ENCODE measurements at regions not wholly inside any gene's neighbourhood (a gene's known extent, or its start where the extent isn't known, plus 50 kb on each side); places are given as distances from the start of the nearest gene placed in this dataset. TPM values are rescaled to one million over a fixed set of nuclear protein-coding genes. Genes with fewer than 3 reads are reported as not detected.

DNA sequence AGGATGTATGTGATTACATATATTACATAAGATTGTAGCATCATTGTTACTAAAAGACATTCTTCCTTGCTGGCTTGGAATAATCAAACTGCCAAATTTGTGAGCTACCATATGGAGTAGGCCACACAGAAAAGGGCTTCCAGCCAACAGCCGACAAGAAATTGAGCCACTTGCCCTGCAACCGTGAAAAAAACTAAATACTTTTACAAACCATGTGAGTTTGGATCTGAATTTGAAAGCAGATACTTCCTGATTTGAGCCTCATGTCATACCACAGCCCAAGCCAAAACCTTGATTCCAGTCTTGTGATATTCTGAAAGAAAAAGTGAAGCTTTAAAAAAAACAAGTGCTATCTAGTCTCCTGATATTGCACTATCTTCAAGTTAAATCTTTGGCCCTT is 55.6 kb upstream of the PRMT6 start:
- Histone ChIP-seq H3K9ac (no peak overlapping the region), H3K27ac (no peak overlapping the region)
- no peak overlapping the region for H3K4me3 Mint-ChIP-seq

DNA sequence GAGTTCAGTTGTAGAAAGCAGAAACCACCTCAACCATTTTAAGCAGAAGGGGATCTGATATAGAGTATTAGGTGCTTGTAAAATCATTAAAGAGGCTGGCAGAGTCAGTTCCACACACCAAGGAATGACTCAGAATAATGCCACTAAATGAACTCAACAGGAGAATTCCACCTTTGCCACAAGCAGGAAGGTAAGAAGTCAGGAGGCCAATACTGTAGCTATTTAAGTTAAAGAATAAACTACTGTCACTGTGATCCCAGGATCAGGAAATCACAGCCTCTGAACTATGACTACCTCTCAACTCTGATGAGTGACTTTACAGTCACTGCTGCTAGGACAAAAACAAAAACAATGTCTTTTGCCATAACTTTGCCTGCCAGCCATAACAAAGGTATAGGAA is 52.5 kb upstream of the PRMT6 start:
- H3K27me3 Mint-ChIP-seq (ENCODE audit: insufficient read depth, low read depth): no peaks in the 10 kb centered on the region
- Histone ChIP-seq H3K9ac (no peak overlapping the region), H3K79me2 (ENCODE audit: low read depth) (no peaks in the 10 kb centered on the region), H3K27me3 (no peaks in the 10 kb centered on the region), H3K4me1 (no peaks in the 10 kb centered on the region), H3F3A (ENCODE audit: low read depth) (no peaks in the 10 kb centered on the region), H4K20me1 (ENCODE audit: low read depth) (no peaks in the 10 kb centered on the region), H3K4me2 (no peak overlapping the region), H3K4me3 (no peak overlapping the region), H3K9me3 (ENCODE audit: low read depth) (no peaks in the 10 kb centered on the region), H3K27ac (no peak overlapping the region), H3K36me3 (no peaks in the 10 kb centered on the region), H2AFZ (replicated peaks) (no peak overlapping the region)
- no peak overlapping the region for H3K4me3 Mint-ChIP-seq
- no peaks in the 10 kb centered on the region for H3K4me1 Mint-ChIP-seq
- no peaks in the 10 kb centered on the region for H3K9me3 Mint-ChIP-seq
- DNase-seq (ENCODE audit: low spot score): no peak
- no peaks in the 10 kb centered on the region for H3K36me3 Mint-ChIP-seq
- H3K27ac Mint-ChIP-seq: no peak overlapping the region
- no peak for TF ChIP-seq EZH2phosphoT487 (IDR thresholded peaks at IDR 0.05)
- TF ChIP-seq, protein P1, sequence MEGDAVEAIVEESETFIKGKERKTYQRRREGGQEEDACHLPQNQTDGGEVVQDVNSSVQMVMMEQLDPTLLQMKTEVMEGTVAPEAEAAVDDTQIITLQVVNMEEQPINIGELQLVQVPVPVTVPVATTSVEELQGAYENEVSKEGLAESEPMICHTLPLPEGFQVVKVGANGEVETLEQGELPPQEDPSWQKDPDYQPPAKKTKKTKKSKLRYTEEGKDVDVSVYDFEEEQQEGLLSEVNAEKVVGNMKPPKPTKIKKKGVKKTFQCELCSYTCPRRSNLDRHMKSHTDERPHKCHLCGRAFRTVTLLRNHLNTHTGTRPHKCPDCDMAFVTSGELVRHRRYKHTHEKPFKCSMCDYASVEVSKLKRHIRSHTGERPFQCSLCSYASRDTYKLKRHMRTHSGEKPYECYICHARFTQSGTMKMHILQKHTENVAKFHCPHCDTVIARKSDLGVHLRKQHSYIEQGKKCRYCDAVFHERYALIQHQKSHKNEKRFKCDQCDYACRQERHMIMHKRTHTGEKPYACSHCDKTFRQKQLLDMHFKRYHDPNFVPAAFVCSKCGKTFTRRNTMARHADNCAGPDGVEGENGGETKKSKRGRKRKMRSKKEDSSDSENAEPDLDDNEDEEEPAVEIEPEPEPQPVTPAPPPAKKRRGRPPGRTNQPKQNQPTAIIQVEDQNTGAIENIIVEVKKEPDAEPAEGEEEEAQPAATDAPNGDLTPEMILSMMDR (IDR thresholded peaks at IDR 0.05): no peak
- TF ChIP-seq EZH2 (IDR thresholded peaks at IDR 0.05): no peak

More for the DNA sequence above, 55.6 kb upstream of the PRMT6 start:
- H3F3A ChIP-seq (ENCODE audit: low read depth): no peaks in the 10 kb centered on the region
- no peaks in the 10 kb centered on the region for H3K4me1 Mint-ChIP-seq
- no peak for DNase-seq (ENCODE audit: low spot score)
- no peaks in the 10 kb centered on the region for H4K20me1 ChIP-seq (ENCODE audit: low read depth)
- no peak overlapping the region for H3K4me3 ChIP-seq
- no peaks in the 10 kb centered on the region for H3K36me3 Mint-ChIP-seq
- H3K9me3 Mint-ChIP-seq: peaks cover 2% of the 10 kb centered on the region
- H3K4me1 ChIP-seq: no peaks in the 10 kb centered on the region
- H2AFZ ChIP-seq (replicated peaks): no peak overlapping the region
- no peaks in the 10 kb centered on the region for H3K36me3 ChIP-seq
- no peaks in the 10 kb centered on the region for H3K27me3 ChIP-seq
- H3K79me2 ChIP-seq (ENCODE audit: low read depth): no peaks in the 10 kb centered on the region
- H3K27me3 Mint-ChIP-seq (ENCODE audit: insufficient read depth, low read depth): no peaks in the 10 kb centered on the region
- no peaks in the 10 kb centered on the region for H3K9me3 ChIP-seq (ENCODE audit: low read depth)
- peak overlapping the region; percentile 22 for H3K4me2 ChIP-seq
- TF ChIP-seq, protein P1 (IDR thresholded peaks at IDR 0.05): no peak
- TF ChIP-seq EZH2 (IDR thresholded peaks at IDR 0.05) (no peak), EZH2phosphoT487 (IDR thresholded peaks at IDR 0.05) (no peak)
- H3K27ac Mint-ChIP-seq: no peak overlapping the region

DNA sequence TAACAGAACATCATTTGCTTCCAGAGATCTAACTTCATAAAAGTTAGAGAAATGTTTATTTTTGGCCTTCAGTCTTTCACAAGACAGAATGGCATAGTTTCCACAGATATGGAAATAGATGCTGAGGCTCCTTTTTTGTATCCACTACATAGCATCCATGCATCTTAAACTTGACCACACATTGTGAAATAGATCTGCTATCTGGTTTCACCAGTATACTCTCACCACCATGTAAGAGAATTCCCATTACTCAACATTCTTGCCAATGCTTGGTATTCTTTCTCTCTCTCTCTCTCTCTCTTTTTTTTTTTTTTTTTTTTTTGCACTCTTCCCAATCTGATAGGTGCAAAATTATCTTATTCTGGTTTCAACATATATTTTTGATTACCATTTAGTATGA is 52.1 kb upstream of the PRMT6 start:
- Mint-ChIP-seq H3K36me3 (no peaks in the 10 kb centered on the region), H3K27me3 (ENCODE audit: insufficient read depth, low read depth) (no peaks in the 10 kb centered on the region), H3K27ac (no peak overlapping the region), H3K4me1 (no peaks in the 10 kb centered on the region), H3K4me3 (no peak overlapping the region), H3K9me3 (no peaks in the 10 kb centered on the region)
- TF ChIP-seq EZH2phosphoT487 (IDR thresholded peaks at IDR 0.05) (no peak), EZH2 (IDR thresholded peaks at IDR 0.05) (no peak)
- TF ChIP-seq, protein P1 (IDR thresholded peaks at IDR 0.05): no peak
- Histone ChIP-seq H3F3A (ENCODE audit: low read depth) (no peaks in the 10 kb centered on the region), H3K4me3 (no peak overlapping the region), H3K9me3 (ENCODE audit: low read depth) (no peaks in the 10 kb centered on the region), H4K20me1 (ENCODE audit: low read depth) (no peaks in the 10 kb centered on the region), H3K36me3 (no peaks in the 10 kb centered on the region), H3K4me2 (no peak overlapping the region), H2AFZ (replicated peaks) (no peak overlapping the region), H3K4me1 (no peaks in the 10 kb centered on the region), H3K9ac (no peak overlapping the region), H3K79me2 (ENCODE audit: low read depth) (no peaks in the 10 kb centered on the region), H3K27ac (no peak overlapping the region), H3K27me3 (no peaks in the 10 kb centered on the region)
- DNase-seq (ENCODE audit: low spot score): no peak

Small RNA genes in the stretch of these regions (small RNA-seq; reads per million reads assigned to genes)
- not detected for gene AL596327.1
- gene SEPT2P1: 0.09 reads per million
